IMR-90 (cell line): ENCODE measurements at regions not wholly inside any gene's neighbourhood (a gene's known extent, or its start where the extent isn't known, plus 50 kb on each side); places are given as distances from the start of the nearest gene placed in this dataset.

Experiments used
- ATAC-seq: fragments of 200-7000 bp; cut with Tn5 transposase; 2 replicates; pipeline ENCODE4 v1.9.1; 2020; ENCODE audit warnings: low read depth, mild to moderate bottlenecking, moderate library complexity
- BruUV-seq: library from RNA; stranded (reverse); fragments of 400-500 nt; replicated peaks from 2 replicates; lab custom pipeline; 2021; lab: Mats Ljungman, UMichigan
- CTCF ChIA-PET: fragments of 300-600 bp; formaldehyde crosslinking; extraction: SDS; loops from one replicate; lab custom pipeline; 2021; ENCODE audit warnings: antibody characterized with exemption; lab: Yijun Ruan, JAX
- POLR2A ChIA-PET: fragments of 300-600 bp; sonication (Branson Sonifier 250); formaldehyde crosslinking; loops from one replicate; lab custom pipeline; 2022; ENCODE audit warnings: antibody characterized with exemption; ENCODE audit not compliant: unreplicated experiment; lab: Charles Lee
- DNase-seq: peaks from one replicate; pipeline ENCODE4 v3.0.0; 2013
- H2AFZ ChIP-seq: replicated peaks from 2 replicates; pipeline ENCODE3; 2013; ENCODE audit warnings: low read length, mild to moderate bottlenecking; ENCODE audit not compliant: poor library complexity
- H2AK5ac ChIP-seq: 2 replicates; pipeline ENCODE4 v1.6.1; 2013; ENCODE audit warnings: low read depth, low read length, inconsistent platforms
- H2AK9ac ChIP-seq: replicated peaks from 2 replicates; pipeline ENCODE3; 2013; ENCODE audit warnings: mild to moderate bottlenecking, low read depth, low read length, moderate library complexity; ENCODE audit not compliant: poor library complexity
- H2BK120ac ChIP-seq: 2 replicates; pipeline ENCODE4 v1.6.1; 2013; ENCODE audit warnings: low read depth, low read length, inconsistent platforms
- H2BK15ac ChIP-seq: 3 replicates; pipeline ENCODE4 v1.6.1; 2013; ENCODE audit warnings: low read depth, low read length, inconsistent platforms
- H2BK20ac ChIP-seq: 2 replicates; pipeline ENCODE4 v1.6.1; 2013; ENCODE audit warnings: low read depth, mild to moderate bottlenecking, inconsistent platforms, low read length, moderate library complexity
- H2BK5ac ChIP-seq: 2 replicates; pipeline ENCODE4 v1.6.1; 2013; ENCODE audit warnings: mild to moderate bottlenecking, low read depth, low read length, inconsistent platforms; ENCODE audit not compliant: poor library complexity, severe bottlenecking
- H3K14ac ChIP-seq: replicated peaks from 2 replicates; pipeline ENCODE4 v1.6.1; 2013; ENCODE audit warnings: low read depth, low read length, inconsistent platforms
- H3K18ac ChIP-seq: 2 replicates; pipeline ENCODE4 v1.6.1; 2013; ENCODE audit warnings: low read depth, low read length, control low read depth
- H3K23ac ChIP-seq: 2 replicates; pipeline ENCODE4 v1.6.1; 2013; ENCODE audit warnings: low read depth, low read length, inconsistent platforms
- H3K27ac ChIP-seq: 2 replicates; pipeline ENCODE4 v1.5.1; 2013; ENCODE audit warnings: mild to moderate bottlenecking, control low read depth, low read length; ENCODE audit not compliant: insufficient read depth
- H3K27me3 ChIP-seq: 2 replicates; pipeline ENCODE4 v1.6.1; 2013; ENCODE audit warnings: low read length; ENCODE audit not compliant: control insufficient read depth, insufficient read depth
- H3K36me3 ChIP-seq: 2 replicates; pipeline ENCODE4 v1.6.1; 2013; ENCODE audit warnings: low read length, mixed read lengths; ENCODE audit not compliant: control insufficient read depth, insufficient read depth
- H3K4ac ChIP-seq: 2 replicates; pipeline ENCODE4 v1.6.1; 2013; ENCODE audit warnings: low read depth, low read length, inconsistent platforms
- H3K4me1 ChIP-seq: 2 replicates; pipeline ENCODE4 v1.6.1; 2013; ENCODE audit warnings: low read length, mixed read lengths; ENCODE audit not compliant: control insufficient read depth, insufficient read depth
- H3K4me2 ChIP-seq: 2 replicates; pipeline ENCODE4 v1.6.1; 2013; ENCODE audit warnings: low read depth, mild to moderate bottlenecking, control low read depth, low read length, moderate library complexity
- H3K4me3 ChIP-seq: 2 replicates; pipeline ENCODE4 v1.5.1; 2013; ENCODE audit warnings: low read depth, mild to moderate bottlenecking, control low read depth, low read length, moderate library complexity; ENCODE audit not compliant: insufficient read depth
- H3K56ac ChIP-seq: 2 replicates; pipeline ENCODE4 v1.6.1; 2013; ENCODE audit warnings: low read length, inconsistent platforms; ENCODE audit not compliant: insufficient read depth; ENCODE audit errors: extremely low read depth
- H3K79me1 ChIP-seq, 2 experiments: 2 replicates each; pipeline ENCODE4 v1.6.1; 2013; ENCODE audit warnings: low read length in 2 of 2, inconsistent platforms in 1 of 2, low read depth in 1 of 2
- H3K9ac ChIP-seq: 2 replicates; pipeline ENCODE4 v1.6.1; 2013; ENCODE audit warnings: low read depth, low read length, control low read depth
- H3K9me1 ChIP-seq: 2 replicates; pipeline ENCODE4 v1.6.1; 2013; ENCODE audit warnings: low read length, inconsistent platforms; ENCODE audit not compliant: insufficient read depth
- H3K9me3 ChIP-seq: 2 replicates; pipeline ENCODE4 v1.6.1; 2013; ENCODE audit warnings: low read length; ENCODE audit not compliant: control insufficient read depth, insufficient read depth
- H4K20me1 ChIP-seq: 2 replicates; pipeline ENCODE4 v1.6.1; 2013; ENCODE audit warnings: low read length, inconsistent platforms; ENCODE audit not compliant: insufficient read depth
- H4K5ac ChIP-seq: 2 replicates; pipeline ENCODE4 v1.6.1; 2013; ENCODE audit warnings: mild to moderate bottlenecking, low read depth, low read length, control low read depth
- H4K8ac ChIP-seq, 2 experiments: 2 replicates each; pipeline ENCODE4 v1.6.1; 2013; ENCODE audit warnings: low read depth in 2 of 2, low read length in 2 of 2, control low read depth in 1 of 2, inconsistent platforms in 1 of 2
- H4K91ac ChIP-seq: 2 replicates; pipeline ENCODE4 v1.6.1; 2013; ENCODE audit warnings: low read depth, low read length, inconsistent platforms; ENCODE audit not compliant: insufficient read depth
- BHLHE40 ChIP-seq: fragments of 150-350 bp; IDR thresholded peaks from 2 replicates; pipeline ENCODE4 v1.6.1; 2016; ENCODE audit warnings: mild to moderate bottlenecking, low read depth, low read length
- CEBPB ChIP-seq: IDR thresholded peaks from 2 replicates; pipeline ENCODE4 v1.6.1; 2012; ENCODE audit warnings: low read depth, low read length, improper control_type of control experiment
- CHD1 ChIP-seq: IDR thresholded peaks from 2 replicates; pipeline ENCODE4 v1.6.1; 2012; ENCODE audit warnings: low read depth, low read length, improper control_type of control experiment
- ELK1 ChIP-seq: fragments of 150-350 bp; IDR thresholded peaks from 2 replicates; pipeline ENCODE4 v1.6.1; 2016; ENCODE audit warnings: low read depth, mild to moderate bottlenecking, low read length, moderate library complexity, borderline replicate concordance
- FOS ChIP-seq: fragments of 150-350 bp; IDR thresholded peaks from 2 replicates; pipeline ENCODE4 v1.6.1; 2016; ENCODE audit warnings: low read depth, low read length
- MAFK ChIP-seq: IDR thresholded peaks from 2 replicates; pipeline ENCODE4 v1.6.1; 2012; ENCODE audit warnings: low read depth, low read length, improper control_type of control experiment
- MXI1 ChIP-seq: IDR thresholded peaks from 2 replicates; pipeline ENCODE4 v1.6.1; 2012; ENCODE audit warnings: low read depth, mild to moderate bottlenecking, low read length, moderate library complexity, borderline replicate concordance
- NFE2L2 ChIP-seq: fragments of 150-350 bp; IDR thresholded peaks from 2 replicates; pipeline ENCODE4 v1.6.1; 2016; ENCODE audit warnings: low read depth, mild to moderate bottlenecking, low read length
- POLR2A ChIP-seq: IDR thresholded peaks from 2 replicates; pipeline ENCODE4 v1.6.1; 2012; ENCODE audit warnings: mild to moderate bottlenecking, low read depth, low read length
- RCOR1 ChIP-seq: IDR thresholded peaks from 2 replicates; pipeline ENCODE4 v1.6.1; 2012; ENCODE audit warnings: mild to moderate bottlenecking, low read length, improper control_type of control experiment; ENCODE audit not compliant: insufficient replicate concordance
- RFX5 ChIP-seq: IDR thresholded peaks from 2 replicates; pipeline ENCODE4 v1.8.0; 2012; ENCODE audit warnings: low read depth, mild to moderate bottlenecking, low read length, moderate library complexity
- WGBS, 2 experiments: methylation state at CpG; one replicate each; pipeline versions ENCODE4 v1.1.5 to v1.1.7; 2013; ENCODE audit warnings: missing lambda C conversion rate in 2 of 2; ENCODE audit not compliant: insufficient read length in 1 of 2; ENCODE audit errors: extremely low coverage in 2 of 2; 5-methylcytosine and 5-hydroxymethylcytosine counted together
- dilution Hi-C: fragments of 300-500 bp; cut with HindIII; formaldehyde crosslinking; loops from one replicate; pipeline ENCODE4 v1.14.3; 2018; ENCODE audit warnings: low sequenced_read_pairs; ENCODE audit not compliant: unreplicated experiment
- in situ Hi-C: fragments of 300-500 bp; cut with MboI; formaldehyde crosslinking; loops from 3 replicates; pipeline ENCODE4 v1.14.3; 2019; ENCODE audit warnings: low sequenced_read_pairs, inconsistent platforms, mixed read lengths
- intact Hi-C: fragments of 100-400 bp; cut with micrococcal nuclease; formaldehyde crosslinking; loops from 2 replicates; pipeline ENCODE4 v1.10.0; 2022
- TF ChIP-seq, protein P1 (sequence below): conservative IDR thresholded peaks from 2 replicates; pipeline ENCODE4 v1.5.1; 2012; ENCODE audit warnings: mild to moderate bottlenecking, low read depth, low read length, improper control_type of control experiment

DNA sequence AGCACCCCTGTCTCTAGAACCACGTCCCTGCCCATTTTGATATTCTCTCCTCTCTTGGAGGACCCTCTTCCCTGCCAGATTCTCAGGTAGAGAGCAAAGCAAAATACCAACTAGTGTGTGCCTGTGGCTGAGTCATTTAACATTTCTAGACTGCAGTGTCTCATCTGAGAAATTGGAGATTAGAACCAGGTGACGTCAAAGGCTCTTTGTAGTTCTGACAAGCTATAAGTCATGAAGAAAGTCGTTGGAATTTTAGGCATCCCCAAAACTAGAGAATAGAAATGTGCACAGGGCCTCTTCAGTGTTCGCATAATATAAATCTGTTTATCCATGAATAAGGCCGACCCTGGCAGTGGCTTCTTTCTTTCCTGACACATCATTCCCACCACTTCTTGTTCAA is 74.4 kb upstream of the TANC1 start:
- no peak overlapping the region; the same call in 1 of the 2 replicates for H3K4me2 ChIP-seq
- peak; percentile 71 for DNase-seq
- no peak overlapping the region for H4K5ac ChIP-seq

More for the DNA sequence above, 74.4 kb upstream of the TANC1 start:
- Histone ChIP-seq H3K27me3 (no peaks in the 10 kb centered on the region), H2BK20ac (peak overlapping the region; percentile 36; the same call in 1 of the 2 replicates), H2BK15ac (0 out of 3 replicates have a peak overlapping the region, but pooled peaks have one; percentile 11), H3K9me1 (peaks cover 4% of the 10 kb centered on the region), H3K36me3 (no peaks in the 10 kb centered on the region), H4K91ac (no peak overlapping the region), H3K9me3 (no peaks in the 10 kb centered on the region), H3K4me1 (peaks cover 9% of the 10 kb centered on the region), H2BK5ac (no peak overlapping the region), H3K23ac (no peak overlapping the region), H3K56ac (no peak overlapping the region), H2AK9ac (no peak overlapping the region), H4K20me1 (no peaks in the 10 kb centered on the region), H3K4ac (no peak overlapping the region), H3K27ac (no peak overlapping the region), H2AFZ (no peak overlapping the region), H3K18ac (peak overlapping the region; percentile 10; the same call in 1 of the 2 replicates), H2BK120ac (peak overlapping the region; percentile 88; the same call in 1 of the 2 replicates), H3K79me1 (no peaks in the 10 kb centered on the region), H3K4me3 (no peak overlapping the region), H3K14ac (no peak overlapping the region), H4K8ac (no peak overlapping the region), H2AK5ac (0 out of 2 replicates have a peak overlapping the region, but pooled peaks have one; percentile 8), H3K9ac (no peak overlapping the region)
- no peak for ATAC-seq
- WGBS, 2 experiments, result no CpG with 5 or more reads among the region's 5 CpGs
- ChIA-PET CTCF (no interaction called here), POLR2A (no interaction called here)
- BruUV-seq, result no TSS peak
- in situ Hi-C loops (loop anchor here (25.0 kb wide), 1 partner anchor 1068 kb away; no protein-coding TSS in a partner anchor), intact Hi-C loops (no loop called here), dilution Hi-C loops (no loop called here)
- TF ChIP-seq ELK1 (no peak), CEBPB (no peak), CHD1 (no peak), MXI1 (no peak), POLR2A (no peak), FOS (no peak), MAFK (no peak), RFX5 (no peak), BHLHE40 (no peak), NFE2L2 (no peak), RCOR1 (no peak)
- TF ChIP-seq, protein P1, sequence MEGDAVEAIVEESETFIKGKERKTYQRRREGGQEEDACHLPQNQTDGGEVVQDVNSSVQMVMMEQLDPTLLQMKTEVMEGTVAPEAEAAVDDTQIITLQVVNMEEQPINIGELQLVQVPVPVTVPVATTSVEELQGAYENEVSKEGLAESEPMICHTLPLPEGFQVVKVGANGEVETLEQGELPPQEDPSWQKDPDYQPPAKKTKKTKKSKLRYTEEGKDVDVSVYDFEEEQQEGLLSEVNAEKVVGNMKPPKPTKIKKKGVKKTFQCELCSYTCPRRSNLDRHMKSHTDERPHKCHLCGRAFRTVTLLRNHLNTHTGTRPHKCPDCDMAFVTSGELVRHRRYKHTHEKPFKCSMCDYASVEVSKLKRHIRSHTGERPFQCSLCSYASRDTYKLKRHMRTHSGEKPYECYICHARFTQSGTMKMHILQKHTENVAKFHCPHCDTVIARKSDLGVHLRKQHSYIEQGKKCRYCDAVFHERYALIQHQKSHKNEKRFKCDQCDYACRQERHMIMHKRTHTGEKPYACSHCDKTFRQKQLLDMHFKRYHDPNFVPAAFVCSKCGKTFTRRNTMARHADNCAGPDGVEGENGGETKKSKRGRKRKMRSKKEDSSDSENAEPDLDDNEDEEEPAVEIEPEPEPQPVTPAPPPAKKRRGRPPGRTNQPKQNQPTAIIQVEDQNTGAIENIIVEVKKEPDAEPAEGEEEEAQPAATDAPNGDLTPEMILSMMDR, result no peak
